Fibroblast of lung (primary cell): ENCODE measurements at regions not wholly inside any gene's neighbourhood (a gene's known extent, or its start where the extent isn't known, plus 50 kb on each side); places are given as distances from the start of the nearest gene placed in this dataset.

ENCODE experiments used
- EZH2 ChIP-seq: IDR thresholded peaks from 2 replicates; pipeline ENCODE4 v1.5.1; 2012; ENCODE audit warnings: low read length, control low read depth, mild to moderate bottlenecking; ENCODE audit errors: missing control alignments
- TF ChIP-seq, protein P1 (sequence below), 2 donors: IDR thresholded peaks in 1 of 2; conservative IDR thresholded peaks in 1 of 2; 1 replicate in 1 of 2; 2 replicates in 1 of 2; pipeline ENCODE4 v1.5.1; 2011 to 2012; ENCODE audit warnings: low read length in 2 of 2, control low read depth in 1 of 2, inconsistent platforms in 1 of 2, low read depth in 1 of 2, mild to moderate bottlenecking in 1 of 2

DNA sequence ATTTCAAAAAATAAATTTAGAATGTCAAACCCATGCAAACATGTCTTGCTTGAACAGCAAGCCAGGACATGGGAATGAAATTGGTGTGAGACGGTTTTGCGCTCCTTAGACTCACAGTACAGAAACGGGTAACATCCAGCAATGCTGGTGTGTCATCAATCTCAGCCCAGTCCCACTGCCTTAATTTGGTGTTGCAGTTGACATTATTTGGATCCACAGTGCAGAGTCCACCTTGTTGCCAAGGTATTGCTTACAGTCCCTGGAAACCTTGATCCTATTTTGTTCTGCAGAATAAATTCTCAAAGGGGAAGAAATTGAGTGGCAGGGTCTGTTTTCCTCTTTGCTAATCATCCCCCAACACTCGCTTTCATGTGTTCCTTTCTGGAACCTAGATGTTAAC is 311.6 kb upstream of the MON1B start:
- TF ChIP-seq, protein P1, sequence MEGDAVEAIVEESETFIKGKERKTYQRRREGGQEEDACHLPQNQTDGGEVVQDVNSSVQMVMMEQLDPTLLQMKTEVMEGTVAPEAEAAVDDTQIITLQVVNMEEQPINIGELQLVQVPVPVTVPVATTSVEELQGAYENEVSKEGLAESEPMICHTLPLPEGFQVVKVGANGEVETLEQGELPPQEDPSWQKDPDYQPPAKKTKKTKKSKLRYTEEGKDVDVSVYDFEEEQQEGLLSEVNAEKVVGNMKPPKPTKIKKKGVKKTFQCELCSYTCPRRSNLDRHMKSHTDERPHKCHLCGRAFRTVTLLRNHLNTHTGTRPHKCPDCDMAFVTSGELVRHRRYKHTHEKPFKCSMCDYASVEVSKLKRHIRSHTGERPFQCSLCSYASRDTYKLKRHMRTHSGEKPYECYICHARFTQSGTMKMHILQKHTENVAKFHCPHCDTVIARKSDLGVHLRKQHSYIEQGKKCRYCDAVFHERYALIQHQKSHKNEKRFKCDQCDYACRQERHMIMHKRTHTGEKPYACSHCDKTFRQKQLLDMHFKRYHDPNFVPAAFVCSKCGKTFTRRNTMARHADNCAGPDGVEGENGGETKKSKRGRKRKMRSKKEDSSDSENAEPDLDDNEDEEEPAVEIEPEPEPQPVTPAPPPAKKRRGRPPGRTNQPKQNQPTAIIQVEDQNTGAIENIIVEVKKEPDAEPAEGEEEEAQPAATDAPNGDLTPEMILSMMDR (conservative IDR thresholded peaks at IDR 0.05 in 1 of 2, IDR thresholded peaks at IDR 0.05 in 1 of 2; ENCODE audit: low read depth in 1 of 2, low read length in 2 of 2) = no peak
- no peak for TF ChIP-seq EZH2
